ENCODE measurements at regions not wholly inside any gene's neighbourhood (a gene's known extent, or its start where the extent isn't known, plus 50 kb on each side); places are given as distances from the start of the nearest gene placed in this dataset.
"Not testable (repeated sequence)": the region's sequence is repeated elsewhere in the genome, so short reads cannot be mapped to it uniquely, and the experiment has no call there.

DNA sequence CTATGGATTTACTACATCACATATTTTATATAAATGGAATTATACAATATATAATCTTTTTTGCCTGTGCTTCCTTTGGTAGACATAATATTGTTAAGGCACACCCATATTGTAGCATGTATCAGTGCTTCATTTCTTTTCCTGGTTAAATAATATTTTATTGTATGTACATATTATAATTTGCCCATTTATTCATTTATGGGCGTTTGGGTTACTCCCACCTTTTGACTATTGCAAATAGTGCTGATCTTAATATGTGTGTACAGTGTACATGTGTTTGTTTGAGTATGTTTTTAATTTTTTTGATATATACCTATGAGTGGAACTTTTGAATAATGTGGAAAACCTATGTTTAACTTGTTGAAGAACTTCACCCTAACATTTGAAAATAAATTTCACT lies 804.2 kb downstream of the DHX35 start:
- no peak for DNase-seq (ENCODE audit: low spot score)

GRCh38 chr20:39762716-39763115 lies 800.6 kb downstream of the DHX35 start:
- no peak for DNase-seq (ENCODE audit: low spot score)

GRCh38 chr20:39758876-39759275 lies 796.7 kb downstream of the DHX35 start:
- DNase-seq (ENCODE audit: low spot score): no peak

DNA sequence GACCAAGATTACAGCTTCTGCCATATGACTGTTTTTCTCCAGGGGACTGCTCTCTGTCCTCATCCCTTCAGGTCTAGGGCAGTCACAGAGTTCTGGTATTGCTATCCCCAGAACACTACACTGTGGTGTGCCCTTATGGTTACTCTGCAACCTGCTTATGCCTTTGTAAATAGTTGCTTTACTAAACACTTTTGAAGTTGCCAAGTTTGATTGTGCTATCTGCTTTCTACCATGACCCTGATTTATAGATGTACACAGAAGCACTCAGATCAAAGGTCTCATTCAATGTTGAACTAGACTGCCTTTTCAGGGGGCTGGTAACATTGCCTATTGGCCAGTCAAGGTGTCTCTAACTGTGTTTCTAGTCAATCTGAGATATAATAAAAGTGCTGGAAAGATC lies 794.7 kb downstream of the DHX35 start:
- no peak for DNase-seq (ENCODE audit: low spot score)

DNA sequence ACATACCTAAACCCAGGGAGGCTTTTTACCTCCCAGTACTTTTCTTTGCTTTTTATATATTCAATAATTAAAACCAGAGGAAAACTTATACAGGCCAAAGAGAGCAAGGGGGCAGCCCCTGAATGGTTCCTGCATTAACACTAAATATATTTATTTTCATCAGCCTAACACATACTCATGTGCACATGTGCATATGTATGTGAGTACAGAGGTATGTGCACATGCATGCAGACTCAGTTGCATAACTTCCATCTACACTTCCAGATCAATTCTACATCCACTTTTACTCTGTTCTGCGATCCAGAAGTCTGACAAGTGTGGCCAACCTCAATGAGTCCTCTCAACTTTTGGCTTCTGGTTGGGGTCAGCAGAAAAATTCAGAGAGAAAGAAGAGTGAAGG lies 794.2 kb downstream of the DHX35 start:
- DNase-seq (ENCODE audit: low spot score): no peak

- no peak for DNase-seq (ENCODE audit: low spot score)
Observed at GRCh38 chr20:39752262-39752876, 790.2 kb downstream of the DHX35 start.

DNA sequence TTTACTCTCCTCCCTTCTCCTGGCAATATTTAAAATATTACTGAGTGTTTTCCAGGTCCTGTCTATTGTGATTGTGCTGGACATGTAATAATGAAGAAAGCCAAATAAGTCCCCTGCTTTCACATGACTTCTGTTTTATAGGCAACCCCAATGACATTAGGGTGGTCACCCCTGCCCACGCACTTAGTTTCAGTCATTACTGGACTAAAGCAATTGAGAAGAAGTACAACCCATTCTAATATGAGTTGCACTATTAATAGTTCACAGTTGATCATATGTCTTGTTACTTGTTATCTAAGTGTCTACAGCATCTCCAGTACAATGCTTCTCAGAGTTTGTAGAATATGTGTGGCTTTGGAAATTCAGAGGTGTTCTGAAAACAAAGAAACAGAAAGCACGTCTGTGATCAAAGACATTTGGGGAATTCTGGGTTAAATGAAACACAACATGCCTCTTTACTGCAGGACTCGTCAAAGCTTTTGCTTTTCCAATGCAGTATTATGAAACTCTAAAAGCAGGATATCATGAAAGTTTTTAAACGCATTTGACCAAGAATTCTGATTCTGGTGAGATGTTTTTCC lies 789.5 kb downstream of the DHX35 start:
- DNase-seq (ENCODE audit: low spot score): no peak

DNA sequence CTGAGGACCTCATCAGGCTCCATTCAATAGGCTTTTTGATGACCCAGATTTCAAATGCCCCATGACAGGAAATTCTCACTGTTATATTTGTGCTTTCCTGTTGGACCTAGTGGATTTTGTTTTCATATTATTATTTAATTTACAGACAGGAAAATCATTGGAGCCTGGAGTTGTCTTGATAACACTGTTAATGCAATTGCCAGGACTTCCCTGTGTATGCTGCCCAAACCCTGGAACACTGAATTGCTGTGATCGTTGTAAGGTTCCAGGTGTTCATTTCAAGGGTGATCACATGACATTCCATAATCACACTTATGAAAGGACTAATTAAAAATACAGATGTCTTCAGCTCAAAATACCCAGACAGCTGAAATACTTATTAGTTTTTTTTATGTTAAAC lies 783.2 kb downstream of the DHX35 start:
- no peak for DNase-seq (ENCODE audit: low spot score)

GRCh38 chr20:39738651-39739050 lies 776.5 kb downstream of the DHX35 start:
- no peak for DNase-seq (ENCODE audit: low spot score)

DNA sequence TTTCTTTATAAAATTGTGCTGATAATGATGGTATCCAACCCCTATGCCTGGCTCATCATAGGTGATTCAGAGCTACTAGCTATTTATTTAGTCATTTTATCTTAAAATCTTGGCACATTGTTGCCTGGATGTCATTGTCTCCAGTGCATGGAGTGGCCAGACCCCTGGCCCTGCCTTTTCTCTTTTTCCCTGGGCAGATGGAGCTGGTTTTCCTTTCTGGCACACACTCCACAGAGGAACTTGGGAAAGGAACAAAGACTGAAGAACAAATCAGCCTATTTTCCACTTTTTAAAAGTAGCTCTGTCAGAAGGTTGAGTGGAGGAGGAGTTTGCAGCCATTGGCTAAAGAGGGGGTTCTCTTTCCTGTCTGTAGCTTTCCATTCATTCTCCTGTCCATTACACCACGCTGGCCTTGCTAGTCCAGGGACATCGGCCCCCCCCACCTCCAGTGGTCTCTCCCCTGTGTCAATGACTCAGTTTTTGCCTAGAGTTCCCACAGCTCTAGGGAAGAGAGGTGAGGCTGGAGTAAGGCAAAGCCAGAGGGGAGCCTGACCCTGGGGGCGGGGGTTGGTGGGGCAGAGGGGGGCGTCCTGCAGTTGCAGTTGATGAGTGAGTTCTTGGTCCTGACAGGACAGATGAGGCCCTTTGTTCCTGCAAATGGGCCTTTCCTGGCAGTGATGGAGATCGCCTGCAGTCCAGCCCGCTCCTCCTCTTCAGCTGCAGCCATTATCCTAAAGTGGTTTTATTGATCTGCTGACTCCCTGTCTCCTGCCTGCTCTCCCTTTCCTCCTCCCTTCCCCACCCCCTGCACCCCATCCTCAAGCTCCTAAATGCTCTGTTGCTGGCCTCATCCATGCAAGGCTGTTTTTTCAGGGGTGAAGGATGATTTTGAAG lies 774.5 kb downstream of the DHX35 start:
- no peak for DNase-seq (ENCODE audit: low spot score)

DNA sequence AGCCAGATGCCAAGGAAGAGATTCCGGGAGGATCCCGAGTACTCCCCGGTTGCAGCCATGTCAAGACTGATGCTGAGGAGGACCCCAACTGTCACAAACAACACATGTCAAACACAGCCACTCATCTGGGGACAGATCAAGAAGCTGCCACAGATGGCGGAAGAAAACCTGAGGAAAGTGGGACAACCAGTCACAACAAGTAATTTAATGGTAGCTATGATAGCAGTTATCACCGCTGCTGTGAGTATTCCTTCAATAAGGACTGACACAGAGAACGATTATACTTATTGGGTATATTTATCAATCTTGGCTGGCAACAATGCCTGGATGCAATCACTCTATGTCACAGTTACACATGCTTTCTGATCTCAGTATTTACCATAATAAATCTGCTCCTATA lies 763.4 kb downstream of the DHX35 start:
- not testable (repeated sequence) for DNase-seq (ENCODE audit: low spot score)

DNA sequence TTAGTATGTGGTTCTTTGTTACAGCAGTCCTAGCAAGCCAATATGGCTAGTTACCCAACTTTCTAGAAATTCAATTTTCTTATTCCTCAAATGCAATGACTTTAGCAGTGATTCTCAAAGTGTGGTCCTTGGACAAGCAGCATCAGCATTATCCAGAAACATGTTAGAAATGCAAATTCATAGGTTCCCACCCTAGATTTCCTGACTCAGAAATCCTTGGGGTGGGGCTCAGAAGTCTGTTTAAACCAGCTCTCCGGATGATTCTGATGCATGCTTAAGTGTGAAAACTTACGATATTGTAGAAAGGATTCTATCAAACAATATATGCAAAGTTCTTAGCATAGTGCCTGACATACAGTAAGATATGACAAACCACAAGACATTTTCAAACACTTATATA lies 757.1 kb downstream of the DHX35 start:
- DNase-seq (ENCODE audit: low spot score): no peak

- DNase-seq (ENCODE audit: low spot score): no peak
Observed at GRCh38 chr20:39717936-39718335, 755.8 kb downstream of the DHX35 start.

- DNase-seq (ENCODE audit: low spot score): no peak
Observed at GRCh38 chr20:39716796-39717341, 754.7 kb downstream of the DHX35 start.

GRCh38 chr20:39713076-39713840 lies 751.1 kb downstream of the DHX35 start:
- no peak for DNase-seq (ENCODE audit: low spot score)

DNA sequence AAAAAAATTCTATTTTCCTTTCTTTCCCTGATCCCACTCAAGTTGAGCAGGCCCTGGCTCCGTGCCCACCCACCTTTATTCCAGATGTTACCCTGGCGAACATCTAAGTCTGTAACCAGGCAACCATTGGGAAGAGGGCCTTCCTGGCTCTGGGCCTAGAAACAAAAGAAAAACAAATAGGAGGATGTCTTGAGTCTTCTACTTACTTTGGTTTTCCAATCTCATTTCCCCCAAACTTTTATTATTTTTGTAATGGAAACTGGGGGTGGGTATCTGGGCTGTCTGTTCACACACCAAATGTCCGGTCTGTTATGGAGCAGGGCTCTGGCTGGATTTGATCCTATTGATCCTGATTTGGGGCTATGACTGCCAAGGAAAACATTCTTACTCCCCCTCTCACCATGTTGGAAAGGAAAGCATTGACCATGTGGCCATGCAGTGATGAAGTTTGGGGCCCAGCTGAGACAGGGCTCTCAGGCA lies 744.1 kb downstream of the DHX35 start:
- no peak for DNase-seq (ENCODE audit: low spot score)

GRCh38 chr20:39705032-39705431 lies 742.9 kb downstream of the DHX35 start:
- no peak for DNase-seq (ENCODE audit: low spot score)

DNA sequence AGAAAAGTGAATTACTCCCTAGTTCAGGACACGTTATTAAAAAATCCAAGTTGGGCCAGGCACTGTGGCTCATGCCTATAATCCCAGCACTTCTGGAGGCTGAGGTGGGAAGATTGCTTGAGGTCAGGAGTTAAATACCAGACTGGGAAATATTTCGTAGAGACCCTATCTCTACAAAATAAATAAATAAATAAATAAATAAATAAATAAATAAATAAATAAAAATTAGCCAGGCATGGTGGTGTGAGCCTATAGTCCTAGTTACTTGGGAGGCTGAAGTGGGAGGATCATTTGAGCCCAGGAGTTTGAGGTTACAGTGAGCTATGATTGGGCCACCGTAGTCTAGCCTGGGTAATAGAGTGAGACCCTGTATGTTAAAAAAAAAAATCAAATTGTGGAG lies 741.2 kb downstream of the DHX35 start:
- DNase-seq (ENCODE audit: low spot score): not testable (repeated sequence)

DNA sequence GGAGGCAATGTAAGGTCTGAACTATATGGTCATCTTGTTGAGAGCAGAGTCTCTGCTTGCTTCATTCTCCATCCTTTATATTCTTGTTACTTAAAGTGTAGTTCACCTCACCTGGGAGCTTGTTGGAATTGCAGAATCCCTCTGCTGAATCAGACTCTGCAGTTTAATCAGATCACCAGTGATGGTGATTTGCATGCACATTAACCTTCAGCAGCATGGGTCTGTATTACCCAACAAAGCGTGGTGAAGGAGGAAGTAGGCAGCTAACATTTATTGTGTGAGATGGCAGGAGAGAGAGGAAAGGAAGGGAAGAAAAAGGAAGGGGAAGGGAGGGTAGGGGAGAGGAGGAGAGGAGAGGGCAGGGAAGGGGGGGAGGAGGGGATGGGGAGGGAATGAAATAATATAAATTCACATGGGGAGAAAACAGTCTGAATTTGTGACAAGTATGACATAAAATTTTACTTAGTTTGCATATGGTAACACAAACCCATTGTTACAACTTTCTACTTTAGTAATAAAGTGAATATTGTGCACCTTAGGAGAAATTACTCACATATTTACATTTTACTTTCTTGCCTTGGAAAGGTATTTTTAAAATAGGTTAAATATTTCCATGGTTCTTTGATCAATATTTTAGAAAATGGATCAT lies 740.7 kb downstream of the DHX35 start:
- no peak for DNase-seq (ENCODE audit: low spot score)

DNA sequence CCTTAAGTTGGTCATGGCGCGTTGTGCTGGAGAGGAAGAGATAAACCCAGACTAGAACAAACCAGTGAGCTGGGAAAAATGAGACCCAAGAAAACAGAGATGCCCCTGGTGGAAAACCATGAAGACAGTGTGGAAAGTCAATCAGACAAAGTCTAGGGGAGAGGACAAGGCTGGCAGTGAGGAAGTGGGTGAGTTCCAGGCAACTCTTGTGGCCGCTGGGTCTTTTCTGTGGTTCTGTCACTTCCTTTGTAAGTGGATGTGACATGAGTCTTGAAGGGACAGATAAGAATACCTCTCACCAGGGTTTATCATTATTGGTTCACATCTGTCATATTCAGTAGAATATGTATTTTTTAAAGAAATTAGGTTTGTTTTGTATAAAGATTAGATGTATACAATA lies 738.4 kb downstream of the DHX35 start:
- no peak for DNase-seq (ENCODE audit: low spot score)

GRCh38 chr20:39699166-39699725 lies 737.1 kb downstream of the DHX35 start:
- DNase-seq (ENCODE audit: low spot score): no peak

Data from hepatic stellate cell (primary cell).